HG03175 (cell line): ENCODE measurements at regions not wholly inside any gene's neighbourhood (a gene's known extent, or its start where the extent isn't known, plus 50 kb on each side); places are given as distances from the start of the nearest gene placed in this dataset.

ENCODE experiments used
- ATAC-seq: cut with Tn5 transposase; IDR thresholded peaks from one replicate; pipeline ENCODE4 v1.9.1; 2021; ENCODE audit warnings: mild to moderate bottlenecking, moderate library complexity; ENCODE audit not compliant: unreplicated experiment

GRCh38 chr4:35106091-35106734 lies 1138.1 kb downstream of the ARAP2 start:
- ATAC-seq, result no peak

GRCh38 chr4:35124106-35124505 lies 1120.2 kb downstream of the ARAP2 start:
- no peak for ATAC-seq

DNA sequence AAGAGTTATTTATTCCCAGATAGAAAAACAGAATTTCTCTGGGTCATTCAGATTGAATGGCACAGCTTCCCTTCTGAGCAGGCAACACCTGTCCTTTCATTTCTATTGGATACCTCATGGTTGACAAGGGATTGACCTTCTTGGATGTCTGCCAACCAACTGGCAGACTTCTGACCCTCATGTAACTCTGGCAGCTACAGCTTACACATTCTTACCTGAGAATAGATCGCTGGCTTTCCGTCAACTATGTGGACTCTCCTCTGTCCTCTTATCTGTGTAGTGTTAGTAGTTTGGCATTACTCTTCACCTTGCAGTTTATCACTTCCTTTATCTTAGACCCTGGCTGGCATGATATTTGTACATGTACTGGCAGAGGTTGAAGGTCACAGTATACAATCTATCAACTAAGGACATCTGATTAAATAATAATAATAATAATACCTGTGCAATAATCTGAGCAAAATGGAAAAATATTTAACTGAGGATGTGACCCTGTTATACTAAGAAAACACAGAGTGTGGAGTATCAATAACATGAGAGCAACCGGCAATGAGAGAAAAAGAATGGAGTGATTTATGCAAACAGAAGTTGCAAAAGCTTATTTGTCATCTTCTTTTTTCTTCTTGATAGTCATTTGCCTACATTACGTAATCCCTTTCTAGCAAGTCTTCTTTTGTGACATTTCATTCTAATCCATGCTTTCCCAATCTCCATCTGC lies 1118.2 kb downstream of the ARAP2 start:
- no peak for ATAC-seq

GRCh38 chr4:35138449-35138848 lies 1105.9 kb downstream of the ARAP2 start:
- no peak for ATAC-seq

- no peak for ATAC-seq
These were observed 1096.6 kb downstream of the ARAP2 start for GRCh38 chr4:35147761-35148160.

- no peak for ATAC-seq
These were observed 1092.3 kb downstream of the ARAP2 start for GRCh38 chr4:35151816-35152572.

DNA sequence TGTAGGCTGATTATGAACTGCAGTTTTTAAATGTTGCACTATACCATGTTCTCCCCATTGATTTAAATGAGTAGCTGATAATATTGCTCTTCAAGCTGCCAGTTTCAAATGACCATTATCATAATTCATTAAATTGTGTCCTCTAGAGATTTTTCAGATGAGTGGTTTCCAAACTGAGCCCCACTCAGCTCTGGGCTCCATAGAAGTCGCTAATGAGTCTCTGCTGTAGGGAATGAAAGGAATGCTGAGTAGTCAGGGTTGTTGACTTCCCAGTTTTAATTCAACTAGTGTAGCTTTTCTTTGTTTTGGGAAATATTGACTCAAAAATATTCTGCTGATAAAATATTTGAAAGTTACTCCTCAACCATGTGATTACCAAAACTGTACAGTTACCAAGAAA lies 1081.1 kb downstream of the ARAP2 start:
- no peak for ATAC-seq

- ATAC-seq, result no peak
These were observed 1080.3 kb downstream of the ARAP2 start for GRCh38 chr4:35164063-35164462.

- no peak for ATAC-seq
These were observed 1077.8 kb downstream of the ARAP2 start for GRCh38 chr4:35166466-35166865.

GRCh38 chr4:35167385-35167784 lies 1076.9 kb downstream of the ARAP2 start:
- ATAC-seq, result no peak

DNA sequence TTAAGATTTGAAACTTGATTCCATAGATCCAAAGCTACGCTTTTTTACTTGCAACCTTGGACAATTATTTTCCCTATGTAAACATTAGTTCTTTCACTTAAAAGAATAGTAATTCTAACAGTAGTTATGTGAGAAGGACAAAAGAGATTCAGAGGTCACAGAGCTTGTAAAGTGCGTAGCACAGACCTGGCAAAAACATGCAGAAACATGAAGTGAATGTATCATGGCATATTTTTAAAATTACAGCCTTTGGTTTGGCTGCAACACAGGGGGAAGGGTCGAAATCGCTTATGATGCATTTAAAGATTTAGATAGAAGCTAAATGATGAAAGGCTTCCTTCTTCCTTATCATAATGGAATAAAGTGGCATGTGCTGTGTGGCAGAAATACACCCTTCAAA lies 1068.8 kb downstream of the ARAP2 start:
- no peak for ATAC-seq

- ATAC-seq, result no peak
These were observed 1068.4 kb downstream of the ARAP2 start for GRCh38 chr4:35175894-35176293.

GRCh38 chr4:35182451-35182850 lies 1061.9 kb downstream of the ARAP2 start:
- ATAC-seq, result no peak

DNA sequence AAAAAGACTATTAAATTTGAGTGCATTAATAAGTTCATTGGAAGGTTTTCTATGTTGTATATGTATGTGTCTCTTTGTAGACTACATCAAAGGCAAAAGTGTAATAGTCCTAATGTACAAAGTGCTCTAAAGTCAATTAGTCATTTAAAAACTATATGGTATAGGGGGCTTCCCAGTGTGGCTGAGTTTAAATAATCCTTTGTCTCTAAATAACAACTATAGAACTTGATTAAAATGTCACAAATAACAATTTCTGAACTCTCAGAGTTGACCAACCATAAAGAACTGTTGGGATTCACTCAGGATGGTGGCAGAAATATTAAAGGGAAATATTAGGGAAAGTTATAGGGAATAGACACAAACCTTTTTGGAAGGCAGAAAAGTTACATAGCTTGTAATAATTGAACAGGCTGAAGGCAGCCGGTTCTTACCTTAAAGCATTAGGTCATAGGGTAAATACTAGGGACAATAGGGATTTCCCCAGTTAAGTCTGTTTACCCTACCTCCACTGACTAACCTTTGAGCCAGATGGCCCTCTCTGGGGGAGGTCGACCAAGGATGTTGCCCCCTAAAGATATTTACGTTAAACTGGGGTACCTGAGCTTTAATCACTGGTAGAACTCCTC lies 1054.2 kb downstream of the ARAP2 start:
- no peak for ATAC-seq

GRCh38 chr4:35201403-35201802 lies 1042.9 kb downstream of the ARAP2 start:
- ATAC-seq, result no peak

- no peak for ATAC-seq
These were observed 1027.7 kb downstream of the ARAP2 start for GRCh38 chr4:35216636-35217035.

DNA sequence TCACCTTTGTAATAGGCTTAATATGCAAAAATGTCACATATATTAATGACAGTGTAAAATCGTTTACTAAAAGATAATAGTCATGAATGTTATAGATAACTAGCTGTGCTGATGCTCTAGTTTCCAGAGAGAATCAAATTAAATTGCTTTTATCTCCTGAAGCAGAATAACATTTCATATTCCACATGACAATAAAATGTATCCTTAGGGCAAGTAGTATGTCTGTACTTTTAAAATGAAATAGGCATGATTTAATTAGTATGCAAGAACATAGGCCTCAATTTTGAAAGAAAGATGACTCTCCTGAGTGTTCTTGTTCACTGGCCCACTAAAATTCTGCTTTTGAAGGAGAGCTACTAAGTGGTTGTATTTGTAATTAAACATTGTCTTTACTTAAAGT lies 1027.0 kb downstream of the ARAP2 start:
- ATAC-seq, result no peak

- ATAC-seq, result no peak
These were observed 1016.0 kb downstream of the ARAP2 start for GRCh38 chr4:35228313-35228712.

GRCh38 chr4:35229021-35229420 lies 1015.3 kb downstream of the ARAP2 start:
- ATAC-seq, result no peak

GRCh38 chr4:35237924-35238323 lies 1006.4 kb downstream of the ARAP2 start:
- no peak for ATAC-seq

DNA sequence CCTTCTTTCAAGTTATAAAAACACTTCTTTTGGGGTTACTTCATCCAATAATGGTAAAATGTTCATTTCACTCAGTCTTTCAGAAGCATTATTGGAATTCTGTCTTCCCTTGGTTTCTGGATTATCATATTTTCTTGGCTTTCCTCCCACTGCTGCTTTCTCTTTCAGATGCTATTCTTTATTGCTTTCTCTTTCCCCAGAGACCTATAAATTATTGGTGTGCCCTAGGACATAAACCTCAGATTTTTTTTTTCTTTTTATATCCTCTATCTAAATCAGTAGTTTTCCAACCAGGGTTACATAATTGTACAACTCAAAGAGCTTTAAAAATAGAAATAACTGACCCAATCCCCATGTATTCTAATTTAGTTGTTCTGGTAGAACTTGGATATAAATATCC lies 1005.5 kb downstream of the ARAP2 start:
- ATAC-seq, result no peak

DNA sequence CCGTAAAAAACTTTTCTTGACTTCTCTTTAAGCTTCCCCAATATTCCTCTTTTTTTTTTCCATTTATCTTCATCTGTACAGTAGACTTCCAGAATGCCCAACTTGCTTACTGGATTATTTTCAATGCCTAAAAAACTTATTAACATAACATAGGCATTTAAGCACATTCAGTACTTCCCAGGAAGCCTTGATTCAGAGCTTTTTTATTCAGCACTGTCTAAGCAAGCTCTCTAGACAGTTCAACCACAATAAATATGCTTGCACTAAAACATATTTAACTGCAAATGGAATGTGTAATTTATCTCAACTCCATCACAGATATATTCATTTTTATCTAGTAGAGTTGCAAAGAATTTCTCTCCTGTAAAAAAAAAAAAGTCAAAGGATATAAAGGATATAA lies 997.8 kb downstream of the ARAP2 start:
- no peak for ATAC-seq
